ENCODE measurements at regions not wholly inside any gene's neighbourhood (a gene's known extent, or its start where the extent isn't known, plus 50 kb on each side); places are given as distances from the start of the nearest gene placed in this dataset.

DNA sequence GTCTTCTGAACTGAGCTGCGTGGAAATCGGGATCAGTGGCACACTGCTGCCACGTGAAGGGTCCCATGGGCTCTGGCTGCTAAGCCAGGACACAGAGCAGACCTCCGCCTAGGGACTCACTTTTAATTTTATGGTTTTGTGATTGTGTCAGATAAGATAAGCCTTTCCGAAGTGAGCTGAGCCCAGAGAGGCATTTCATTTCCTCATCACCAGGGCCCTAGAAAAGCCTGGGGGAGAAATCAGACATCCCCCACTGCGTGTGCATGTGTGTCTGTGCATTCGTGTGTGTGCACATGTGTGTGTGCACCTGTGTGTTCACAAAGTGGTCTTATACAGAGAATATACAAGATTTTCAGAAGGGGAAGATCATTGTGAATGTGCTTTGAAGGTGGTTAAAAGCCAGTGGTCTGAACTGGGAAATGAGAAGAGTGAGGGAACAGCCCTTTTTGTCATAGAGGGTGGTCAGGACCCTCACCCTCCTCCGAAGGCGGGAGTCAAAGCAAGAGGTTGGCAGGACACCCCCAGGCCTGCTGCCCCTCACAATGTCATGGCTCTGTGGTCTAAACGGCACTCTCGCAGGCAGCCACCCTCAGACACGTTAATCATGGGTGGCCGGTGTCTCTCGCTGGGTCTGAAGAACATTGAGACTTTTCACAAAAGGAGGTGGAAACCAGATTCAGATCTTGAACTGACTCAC lies 176.1 kb upstream of the PFKP start:
- 56 to 62% (median 60%) methylated on average over 14 of the region's 14 CpGs for WGBS, 5 donors
- Histone ChIP-seq H3K9me3 (no peaks in the 10 kb centered on the region), H3K36me3 (no peaks in the 10 kb centered on the region), H3K27me3 (replicated peaks in 1 of 7) (peaks cover 0 to 10% (median 0%) of the 10 kb centered on the region in 7 donors), H3K4me3 (no peak overlapping the region), H3K27ac (no peak overlapping the region), H3K4me1 (no peaks in the 10 kb centered on the region)
- no peak for DNase-seq
- no peak for TF ChIP-seq POLR2AphosphoS5 (IDR thresholded peaks at IDR 0.05)
- TF ChIP-seq, protein P1, sequence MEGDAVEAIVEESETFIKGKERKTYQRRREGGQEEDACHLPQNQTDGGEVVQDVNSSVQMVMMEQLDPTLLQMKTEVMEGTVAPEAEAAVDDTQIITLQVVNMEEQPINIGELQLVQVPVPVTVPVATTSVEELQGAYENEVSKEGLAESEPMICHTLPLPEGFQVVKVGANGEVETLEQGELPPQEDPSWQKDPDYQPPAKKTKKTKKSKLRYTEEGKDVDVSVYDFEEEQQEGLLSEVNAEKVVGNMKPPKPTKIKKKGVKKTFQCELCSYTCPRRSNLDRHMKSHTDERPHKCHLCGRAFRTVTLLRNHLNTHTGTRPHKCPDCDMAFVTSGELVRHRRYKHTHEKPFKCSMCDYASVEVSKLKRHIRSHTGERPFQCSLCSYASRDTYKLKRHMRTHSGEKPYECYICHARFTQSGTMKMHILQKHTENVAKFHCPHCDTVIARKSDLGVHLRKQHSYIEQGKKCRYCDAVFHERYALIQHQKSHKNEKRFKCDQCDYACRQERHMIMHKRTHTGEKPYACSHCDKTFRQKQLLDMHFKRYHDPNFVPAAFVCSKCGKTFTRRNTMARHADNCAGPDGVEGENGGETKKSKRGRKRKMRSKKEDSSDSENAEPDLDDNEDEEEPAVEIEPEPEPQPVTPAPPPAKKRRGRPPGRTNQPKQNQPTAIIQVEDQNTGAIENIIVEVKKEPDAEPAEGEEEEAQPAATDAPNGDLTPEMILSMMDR (IDR thresholded peaks at IDR 0.05 in 8 of 11, conservative IDR thresholded peaks at IDR 0.05 in 3 of 11), result no peak
- intact Hi-C loops (cut with DNase I; ENCODE audit: low total_unique reads), result no loop called here

DNA sequence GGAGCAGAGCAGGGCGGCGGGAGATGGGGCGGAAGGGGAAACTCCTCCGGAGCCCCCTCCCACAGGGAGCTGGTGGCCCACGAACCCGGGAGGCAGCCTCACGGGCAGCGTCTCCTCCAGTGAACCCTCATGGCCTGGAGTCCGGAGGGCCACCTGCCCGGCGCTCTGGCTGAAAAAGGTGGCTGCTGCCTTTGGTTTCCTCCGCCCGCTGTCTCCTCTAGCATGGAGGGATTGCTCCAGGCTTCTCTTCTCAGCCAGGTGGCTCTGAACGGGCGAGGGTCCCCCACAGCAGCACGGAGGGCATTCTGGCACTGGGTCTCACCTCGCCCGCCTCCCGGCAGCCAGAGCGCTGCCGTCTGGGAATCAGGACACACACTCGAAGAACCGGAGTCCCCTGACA lies 177.3 kb upstream of the PFKP start:
- TF ChIP-seq POLR2AphosphoS5 (IDR thresholded peaks at IDR 0.05) (no peak), POLR2A (IDR thresholded peaks at IDR 0.05) (no peak)
- TF ChIP-seq, protein P1 (IDR thresholded peaks at IDR 0.05 in 8 of 11, conservative IDR thresholded peaks at IDR 0.05 in 3 of 11), result no peak
- H3K4me3 ChIP-seq, result no peak overlapping the region
- H3K27ac ChIP-seq, result no peak overlapping the region
- H3K36me3 ChIP-seq, result no peaks in the 10 kb centered on the region
- intact Hi-C loops (cut with DNase I; ENCODE audit: low total_unique reads), result no loop called here
- H3K27me3 ChIP-seq (replicated peaks in 1 of 7), result peaks cover 0 to 18% (median 0%) of the 10 kb centered on the region in 7 donors
- H3K4me1 ChIP-seq, result no peaks in the 10 kb centered on the region
- no peak for DNase-seq
- no peaks in the 10 kb centered on the region for H3K9me3 ChIP-seq
- 90 to 94% (median 92%) methylated on average over 16 to 23 of the region's 23 CpGs for WGBS, 5 donors

DNA sequence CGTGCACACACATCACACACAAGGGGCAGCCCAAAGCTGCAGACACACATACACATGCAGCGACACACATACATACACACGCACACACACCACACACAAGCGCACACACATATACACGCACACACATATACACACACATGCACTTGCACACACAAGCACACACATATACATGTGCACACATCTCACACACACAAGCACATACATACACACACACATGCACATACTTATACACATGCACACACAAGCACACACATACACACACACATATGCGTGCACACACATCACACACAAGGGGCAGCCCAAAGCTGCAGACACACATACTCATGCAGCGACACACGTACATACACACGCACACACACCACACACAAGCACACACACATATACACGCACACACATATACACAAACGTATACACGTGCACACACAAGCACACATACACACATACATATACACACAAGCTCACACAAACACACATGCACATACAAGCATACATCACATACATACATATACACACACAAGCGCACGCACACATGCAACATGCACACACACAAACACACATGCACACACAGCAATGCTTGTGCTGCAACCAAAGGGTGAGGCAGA lies 178.8 kb upstream of the PFKP start:
- no peak for DNase-seq
- no peaks in the 10 kb centered on the region for H3K9me3 ChIP-seq
- 90 to 99% (median 97%) methylated on average over 14 of the region's 14 CpGs for WGBS, 5 donors
- intact Hi-C loops (cut with DNase I; ENCODE audit: low total_unique reads), result no loop called here
- H3K27ac ChIP-seq, result no peak overlapping the region
- H3K36me3 ChIP-seq, result no peaks in the 10 kb centered on the region
- peaks cover 0 to 18% (median 0%) of the 10 kb centered on the region in 7 donors for H3K27me3 ChIP-seq (replicated peaks in 1 of 7)
- TF ChIP-seq POLR2A (IDR thresholded peaks at IDR 0.05), result no peak
- TF ChIP-seq, protein P1 (IDR thresholded peaks at IDR 0.05 in 8 of 11, conservative IDR thresholded peaks at IDR 0.05 in 3 of 11), result no peak
- no peak for TF ChIP-seq POLR2AphosphoS5 (IDR thresholded peaks at IDR 0.05)
- H3K4me3 ChIP-seq, result no peak overlapping the region
- no peaks in the 10 kb centered on the region for H3K4me1 ChIP-seq

DNA sequence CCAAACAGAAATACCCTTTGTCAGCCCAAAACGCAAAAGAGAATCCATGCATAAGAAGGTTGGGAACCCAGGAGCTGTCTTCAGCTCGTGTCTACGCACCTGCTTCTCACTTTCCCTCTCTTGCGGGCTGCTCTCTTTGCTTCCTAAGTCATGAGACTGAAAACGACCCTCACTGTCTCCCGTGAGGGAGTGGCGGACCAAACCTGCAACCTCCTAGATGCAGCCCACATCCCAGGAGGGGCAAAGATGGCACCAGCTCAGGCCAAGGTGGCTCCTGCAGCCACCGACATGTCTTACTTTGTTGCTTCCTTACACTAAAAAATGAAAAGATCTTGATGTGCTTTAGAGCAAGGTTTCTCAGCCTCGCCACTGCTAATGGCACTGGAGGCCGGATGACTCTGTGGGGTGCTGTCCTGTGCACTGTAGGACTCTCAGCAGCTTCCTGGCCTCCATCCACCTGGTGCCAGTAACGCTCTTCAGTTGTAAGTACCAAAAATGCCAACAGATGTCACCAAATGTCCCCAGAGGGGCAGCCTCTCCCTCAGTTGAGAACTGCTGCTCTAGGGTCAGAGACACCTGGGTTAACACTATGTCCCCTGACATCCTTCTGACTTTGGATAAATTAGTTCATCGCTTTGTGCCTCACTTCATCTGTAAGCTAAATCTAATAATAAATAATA lies 179.8 kb upstream of the PFKP start:
- no peak overlapping the region for H3K27ac ChIP-seq
- no peaks in the 10 kb centered on the region for H3K36me3 ChIP-seq
- H3K9me3 ChIP-seq, result no peaks in the 10 kb centered on the region
- TF ChIP-seq, protein P1 (IDR thresholded peaks at IDR 0.05 in 8 of 11, conservative IDR thresholded peaks at IDR 0.05 in 3 of 11), result no peak
- TF ChIP-seq POLR2A (IDR thresholded peaks at IDR 0.05) (no peak), POLR2AphosphoS5 (IDR thresholded peaks at IDR 0.05) (no peak)
- no peak overlapping the region for H3K4me3 ChIP-seq
- peaks cover 0 to 25% (median 0%) of the 10 kb centered on the region in 7 donors for H3K27me3 ChIP-seq (replicated peaks in 1 of 7)
- intact Hi-C loops (cut with DNase I; ENCODE audit: low total_unique reads), result no loop called here
- no peak for DNase-seq
- H3K4me1 ChIP-seq, result no peaks in the 10 kb centered on the region
- WGBS, 5 donors, result 78 to 87% (median 82%) methylated on average over 12 of the region's 12 CpGs

All from spleen (tissue), 11 donors.